Activated CD8-positive, alpha-beta memory T cell treated with anti-CD3 and anti-CD28 coated beads, Interleukin-2, amount 50 U/mL, for 24 hours (primary cell): ENCODE measurements at regions not wholly inside any gene's neighbourhood (a gene's known extent, or its start where the extent isn't known, plus 50 kb on each side); places are given as distances from the start of the nearest gene placed in this dataset.

Experiments used
- DNase-seq: peaks from one replicate; pipeline ENCODE4 v3.0.0-alpha.2; 2020; ENCODE audit errors: extremely low read depth

DNA sequence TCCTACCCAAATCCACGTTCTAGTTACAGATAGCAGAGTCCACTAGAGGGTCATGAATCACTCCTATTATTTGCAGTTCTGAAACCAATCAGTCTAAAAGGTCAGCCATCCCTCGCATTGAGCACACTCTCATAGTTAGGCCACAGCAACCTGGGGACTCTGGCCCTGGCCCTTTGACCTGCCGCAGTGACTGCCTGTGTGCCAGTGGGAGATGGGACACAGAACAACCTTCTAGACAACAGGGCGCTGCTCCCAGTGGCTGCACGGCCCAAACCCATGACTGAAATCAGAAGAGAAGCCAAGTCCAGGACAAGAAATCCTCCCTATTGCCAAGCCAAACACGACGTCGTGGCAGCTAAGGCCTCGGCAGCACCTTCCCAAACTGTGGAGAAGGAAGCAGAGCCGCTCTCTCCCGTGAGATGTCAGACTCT, 158.5 kb downstream of the HERPUD2 start:
- no peak for DNase-seq

GRCh38 chr7:35533902-35534301, 161.0 kb downstream of the HERPUD2 start:
- DNase-seq, result no peak

DNA sequence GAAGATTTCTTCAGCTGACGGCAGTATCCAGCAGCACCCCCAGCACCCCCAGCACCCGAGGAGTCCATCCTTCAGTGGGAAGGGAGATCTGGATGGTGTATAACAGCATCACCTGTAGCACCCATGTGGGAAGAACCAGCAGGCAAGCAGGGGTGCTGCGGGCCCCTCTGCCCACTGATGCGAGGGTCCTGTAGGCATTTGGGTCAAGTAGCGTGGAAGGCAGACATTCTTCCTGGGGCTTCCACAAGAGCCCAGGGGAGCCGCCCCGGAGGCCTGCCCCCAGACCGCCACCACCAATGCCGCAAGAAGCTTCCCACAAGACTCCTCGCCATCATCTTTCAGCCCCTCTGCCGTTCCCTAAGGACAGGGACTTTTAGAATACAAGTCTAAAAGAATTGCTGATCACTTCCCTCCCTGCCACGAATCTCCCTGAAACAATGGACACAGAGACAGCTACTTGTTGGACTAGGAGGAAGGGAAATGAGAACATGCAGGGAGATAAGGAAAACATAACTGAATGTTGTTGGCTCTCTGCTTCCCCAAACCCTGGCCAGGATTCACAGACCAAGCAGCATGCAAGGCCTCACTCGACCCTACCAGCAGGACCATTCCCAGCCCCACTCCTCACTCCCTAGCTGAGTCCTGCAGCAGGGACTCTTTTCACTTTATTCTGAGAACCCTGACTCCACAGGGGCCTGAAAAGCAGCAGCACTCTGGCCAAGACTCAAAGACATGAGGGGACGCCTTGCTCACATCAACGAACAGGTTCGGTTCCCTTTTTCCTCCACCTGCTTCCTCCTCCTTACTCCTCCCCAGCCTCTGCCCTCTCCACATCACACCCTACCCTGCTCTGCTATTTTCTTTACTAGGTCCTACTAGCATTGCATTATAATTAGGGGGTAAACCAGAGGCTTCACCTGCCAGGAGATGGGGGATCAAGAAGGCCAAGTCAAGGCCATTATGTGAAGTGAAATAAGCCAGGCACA, 164.5 kb downstream of the HERPUD2 start:
- no peak for DNase-seq

DNA sequence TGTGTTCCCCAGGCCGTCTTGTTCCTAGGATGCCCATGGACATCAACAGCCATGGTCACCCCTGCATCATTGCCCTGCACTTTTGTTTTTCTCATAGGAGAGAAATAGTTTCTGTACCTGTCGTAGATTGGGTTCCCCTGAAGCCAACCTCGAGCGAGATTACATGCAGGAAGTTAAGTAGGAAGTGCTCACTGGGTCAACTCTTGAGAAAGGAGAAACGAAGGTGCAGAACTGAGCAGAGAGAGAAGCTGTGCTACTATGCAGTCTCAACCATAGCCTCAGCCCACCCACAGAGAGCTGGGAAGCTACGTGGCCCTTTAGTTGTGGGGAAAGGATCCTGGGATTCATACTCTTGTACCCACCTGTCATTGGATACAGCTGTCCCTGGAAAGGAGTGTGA, 165.2 kb downstream of the HERPUD2 start:
- no peak for DNase-seq

DNA sequence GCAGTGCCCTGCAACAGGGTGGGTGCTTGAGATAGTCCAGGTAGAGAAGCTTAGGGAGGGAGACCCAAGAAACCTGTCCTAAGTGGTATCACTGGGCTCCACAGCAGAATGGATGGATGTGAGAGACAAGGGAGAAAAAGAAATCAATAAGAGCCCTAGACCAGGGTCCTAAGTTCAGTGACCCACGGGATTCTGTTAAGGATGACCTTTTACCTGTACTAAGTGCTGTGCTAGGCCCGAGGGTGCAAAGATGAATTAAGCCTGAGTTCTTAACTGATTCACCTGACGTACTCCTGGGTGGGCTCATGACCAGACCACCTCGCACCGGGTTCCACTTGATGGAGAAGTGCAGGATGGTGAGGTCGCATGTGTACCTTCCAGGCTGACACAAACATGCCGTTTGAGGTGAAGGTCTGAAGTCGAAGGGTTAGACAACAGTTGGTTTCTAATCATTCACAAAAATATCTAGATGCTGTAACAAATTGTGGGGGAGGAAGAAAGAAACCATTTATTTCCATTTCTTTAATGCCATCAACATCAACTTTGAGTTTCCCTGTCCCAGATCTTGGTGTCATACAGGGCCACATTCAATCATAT, 166.5 kb downstream of the HERPUD2 start:
- no peak for DNase-seq

DNA sequence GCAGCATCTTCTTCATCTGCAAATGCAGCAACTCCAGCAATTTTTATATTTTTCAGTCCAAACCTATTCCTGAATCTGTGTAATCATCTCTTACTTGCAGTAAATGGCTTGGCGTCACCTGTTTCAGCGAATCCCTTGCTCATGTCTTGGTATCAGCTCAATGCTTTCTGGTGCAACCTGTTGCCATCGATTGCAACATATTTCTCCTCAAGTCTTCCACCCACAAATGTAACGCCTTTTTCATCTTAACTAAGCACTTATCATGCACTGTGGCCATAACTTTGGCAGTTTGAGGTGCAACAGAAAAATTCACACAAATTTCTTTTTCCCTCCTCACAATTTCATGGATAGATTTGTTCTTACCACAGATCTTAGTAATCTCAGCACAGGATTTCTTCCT, 168.3 kb downstream of the HERPUD2 start:
- DNase-seq, result no peak

DNA sequence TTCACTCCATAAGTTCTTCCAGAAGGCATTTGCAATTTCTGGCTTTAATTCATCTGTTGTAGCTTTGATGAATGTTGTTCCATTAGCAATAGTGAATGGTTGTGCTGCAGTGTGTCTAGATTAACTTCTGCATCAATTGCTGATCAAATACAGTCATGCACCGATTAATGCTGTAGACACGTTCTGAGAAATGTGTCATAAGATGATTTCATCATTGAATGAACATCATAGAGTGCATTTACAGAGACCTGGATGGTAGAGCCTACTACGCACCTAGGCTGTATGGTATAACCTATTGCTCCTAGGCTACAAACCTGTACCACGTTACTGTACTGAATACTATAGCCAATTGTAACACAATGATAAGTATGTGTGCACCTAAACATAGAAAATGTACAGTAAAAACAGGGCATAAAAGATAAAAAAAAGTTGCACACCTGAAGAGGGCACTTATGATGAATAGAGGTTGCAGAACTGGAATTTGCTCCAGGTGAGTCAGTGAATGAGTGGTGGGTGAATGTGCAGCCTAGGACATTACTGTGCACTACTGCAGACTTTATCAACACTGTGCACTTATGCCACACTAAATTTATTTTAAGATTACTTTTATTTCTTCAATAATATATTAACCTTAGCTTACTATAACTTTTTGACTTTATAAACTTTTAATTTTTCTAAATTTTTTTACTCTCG, 170.7 kb downstream of the HERPUD2 start:
- DNase-seq, result no peak

DNA sequence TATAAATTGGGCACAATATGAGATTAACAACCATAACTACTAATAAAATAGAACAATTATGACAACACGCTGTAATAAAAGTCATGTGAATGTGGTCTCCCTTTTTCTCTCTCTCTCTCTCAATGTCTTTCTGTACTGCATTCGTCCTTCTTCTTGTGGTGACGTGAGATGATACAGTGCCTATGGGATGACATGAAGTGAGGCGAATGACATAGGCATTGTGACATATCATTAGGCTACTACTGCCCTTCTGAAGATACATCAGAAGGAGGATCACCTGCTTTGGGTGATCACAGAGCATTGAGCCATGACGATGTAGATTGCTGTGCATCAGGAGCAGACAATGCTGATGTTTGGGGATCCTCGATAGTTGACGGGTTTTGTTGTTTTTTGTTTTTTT, 171.6 kb downstream of the HERPUD2 start:
- no peak for DNase-seq

DNA sequence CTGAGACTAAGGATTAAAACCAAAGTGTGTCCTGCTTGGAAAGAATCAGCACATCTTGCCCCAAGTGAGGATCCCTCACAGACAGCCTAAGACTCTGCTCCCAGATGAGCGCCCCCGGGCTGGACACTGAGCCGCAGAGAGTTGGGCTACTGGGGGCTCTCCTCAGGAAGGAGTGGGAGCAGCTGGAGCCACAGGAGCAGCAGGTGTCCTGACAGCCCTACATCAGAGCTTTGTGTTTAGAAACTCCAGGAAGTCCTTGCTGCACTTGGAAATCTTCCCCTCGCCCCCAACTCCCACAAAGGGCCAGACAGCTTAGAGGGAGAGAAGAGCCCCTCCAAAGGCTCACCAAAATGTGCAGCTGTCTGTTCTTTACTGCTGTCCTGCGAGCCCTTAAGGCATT, 172.2 kb downstream of the HERPUD2 start:
- no peak for DNase-seq

- DNase-seq, result no peak
These were observed 173.0 kb downstream of the HERPUD2 start for GRCh38 chr7:35521941-35522340.

DNA sequence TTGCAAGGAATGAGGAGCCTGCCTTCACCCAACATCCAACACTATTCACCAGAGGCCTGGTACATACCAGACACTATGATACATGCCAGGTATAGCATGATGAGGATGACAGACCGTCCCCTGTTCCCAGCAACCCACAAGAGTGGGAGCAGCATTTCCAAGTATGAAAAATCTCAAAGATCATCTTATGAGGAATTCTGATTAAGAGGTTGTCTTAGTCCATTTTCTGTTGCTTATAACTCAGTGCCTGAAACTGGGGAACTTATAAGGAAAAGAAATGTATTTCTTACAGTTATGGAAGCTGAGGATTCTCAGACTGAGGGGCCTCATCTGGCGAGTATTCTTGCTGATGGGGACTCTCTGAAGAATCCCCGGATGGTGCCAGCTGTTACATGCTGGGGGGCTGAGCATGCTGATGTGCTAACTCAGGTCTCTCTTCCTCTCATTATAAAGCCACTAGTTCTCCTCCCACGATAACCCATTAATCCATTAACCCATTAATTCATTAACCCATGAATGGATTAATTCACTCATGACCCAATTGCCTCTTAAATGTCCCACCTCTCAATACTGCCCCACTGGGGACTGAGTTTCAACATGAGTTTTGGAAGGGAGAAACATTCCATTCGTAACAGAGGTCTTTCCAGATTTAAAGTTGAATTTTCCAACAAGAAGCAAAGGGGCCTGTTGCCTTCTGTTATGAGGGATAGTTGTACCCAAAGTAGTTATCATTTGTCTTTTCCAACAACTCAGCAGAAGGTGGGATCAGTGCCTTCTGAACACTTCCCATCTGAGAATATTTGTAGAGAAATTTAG, 173.9 kb downstream of the HERPUD2 start:
- DNase-seq, result no peak

- no peak for DNase-seq
These were observed 174.7 kb downstream of the HERPUD2 start for GRCh38 chr7:35519971-35520809.

DNA sequence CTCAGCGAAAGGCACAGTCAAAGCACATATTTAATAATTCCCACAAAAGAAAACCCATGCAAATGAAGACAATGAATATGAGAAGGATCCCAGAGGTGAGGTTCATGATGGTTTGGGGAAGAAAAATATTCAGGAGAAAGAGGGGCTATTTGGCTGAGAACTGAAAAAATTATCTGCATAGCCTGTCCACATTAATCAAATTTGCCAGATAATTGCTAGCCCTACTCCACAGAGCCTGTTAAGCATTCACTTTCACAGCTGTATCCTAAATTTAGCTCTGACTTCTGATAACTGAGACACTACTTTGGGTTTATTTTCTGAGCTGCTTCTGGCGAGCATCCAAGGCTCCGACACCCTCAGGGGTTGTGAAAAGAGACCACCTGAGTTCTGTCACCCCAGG, 176.2 kb downstream of the HERPUD2 start:
- DNase-seq, result no peak

DNA sequence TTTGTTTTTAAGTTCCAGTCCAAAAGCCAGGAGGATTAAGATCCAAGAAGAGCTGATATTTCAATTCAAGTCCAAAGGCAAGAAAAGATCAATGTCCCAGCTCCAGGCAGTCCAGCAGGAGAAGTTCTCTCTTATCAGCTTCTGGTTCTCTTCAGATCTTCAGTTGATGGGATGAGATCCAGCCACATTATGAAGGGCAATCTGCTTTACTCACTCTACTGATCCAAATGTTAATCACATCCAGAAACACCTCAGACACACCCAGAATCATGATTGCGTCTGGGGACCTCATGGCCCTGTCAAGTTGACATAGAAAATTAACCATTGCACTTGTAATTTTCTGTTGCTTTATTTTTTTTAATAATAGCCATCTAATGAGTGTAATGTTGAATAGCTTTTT, 178.4 kb downstream of the HERPUD2 start:
- DNase-seq, result no peak

- DNase-seq, result no peak
These were observed 181.1 kb downstream of the HERPUD2 start for GRCh38 chr7:35513828-35514227.

GRCh38 chr7:35513195-35513594, 181.7 kb downstream of the HERPUD2 start:
- no peak for DNase-seq

DNA sequence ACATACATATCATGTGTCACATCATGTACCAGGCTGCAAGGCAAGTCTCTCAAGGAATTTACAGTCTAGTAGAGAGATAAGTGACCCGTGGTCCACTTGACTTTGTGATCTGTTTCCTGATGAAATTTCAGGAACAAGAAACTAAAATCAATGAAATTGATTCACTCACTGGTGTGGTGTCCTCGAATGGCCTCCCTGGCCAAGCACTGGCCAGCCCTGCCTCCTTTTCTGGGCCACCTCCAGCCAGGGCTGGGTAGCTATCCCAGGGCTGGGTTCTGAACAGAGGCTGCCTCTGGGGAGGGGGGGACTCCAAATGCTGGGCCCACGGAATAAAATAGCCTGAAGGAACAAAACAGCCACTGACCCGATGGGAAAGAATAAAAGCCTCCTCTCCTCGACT, 182.2 kb downstream of the HERPUD2 start:
- DNase-seq, result no peak

DNA sequence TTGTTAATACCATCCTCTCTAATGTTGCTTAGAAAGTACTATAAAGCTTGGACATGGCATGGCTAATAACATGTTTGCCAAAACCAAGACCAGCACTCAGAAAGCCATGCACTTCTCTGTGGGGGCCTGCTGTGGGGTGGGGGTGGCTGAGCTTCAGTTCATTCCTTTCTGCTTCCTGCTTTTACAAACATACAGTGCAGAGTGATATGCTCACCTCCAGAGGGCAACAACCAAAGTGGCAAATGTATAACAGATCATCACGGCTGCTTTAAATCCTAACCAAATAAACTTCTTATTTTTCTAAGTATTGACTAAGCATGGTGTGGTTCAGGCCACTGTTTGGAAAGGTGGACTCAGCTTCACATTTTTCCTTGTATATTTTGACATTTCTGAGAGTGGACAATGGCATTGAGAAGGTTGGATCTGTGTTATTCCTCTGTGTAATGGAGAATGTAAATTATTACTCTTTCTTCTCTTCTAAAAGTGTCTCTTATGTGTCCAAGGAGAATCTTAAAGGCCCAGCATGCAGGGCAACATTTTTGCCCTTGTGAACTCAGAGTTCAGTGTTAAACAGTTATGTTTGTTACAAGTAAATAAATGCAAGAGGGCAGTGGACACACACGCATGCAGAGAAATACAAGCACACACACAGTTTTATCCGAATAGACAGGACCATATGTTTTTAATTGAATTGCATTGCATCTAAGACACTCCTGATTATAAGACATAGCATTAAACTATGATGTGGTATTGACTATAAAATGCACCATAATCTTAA, 186.1 kb downstream of the HERPUD2 start:
- no peak for DNase-seq

DNA sequence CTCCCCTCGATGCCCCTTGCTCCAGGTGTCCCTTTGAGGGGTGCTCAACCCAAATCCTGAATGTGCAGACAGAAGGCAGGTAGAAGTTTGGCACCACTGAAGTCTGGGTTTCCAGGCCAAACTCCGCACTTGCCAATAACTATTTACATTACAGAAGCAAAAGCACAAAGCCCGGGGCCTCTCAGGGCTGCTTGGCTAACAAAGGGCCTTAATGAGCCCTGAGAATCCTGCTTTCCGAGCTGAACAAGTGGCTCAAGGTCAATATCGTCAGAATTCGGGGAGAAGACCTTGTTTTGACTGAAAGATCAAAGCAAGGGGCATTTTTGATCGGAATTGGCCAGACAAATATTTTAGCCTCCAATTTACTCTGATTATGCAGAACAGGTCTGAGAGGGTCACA, 189.9 kb downstream of the HERPUD2 start:
- no peak for DNase-seq

GRCh38 chr7:35504365-35504764, 190.6 kb downstream of the HERPUD2 start:
- no peak for DNase-seq
